Testis (tissue), 2 donors: ENCODE measurements at regions not wholly inside any gene's neighbourhood (a gene's known extent, or its start where the extent isn't known, plus 50 kb on each side); places are given as distances from the start of the nearest gene placed in this dataset.

ENCODE experiments used
- DNase-seq: peaks from one replicate; pipeline ENCODE4 v3.0.0-alpha.2; 2019
- H3K27ac ChIP-seq, 2 donors: fragments of 200-600 bp; sonication (generic); one replicate each; pipeline ENCODE4 v1.5.1; 2019
- H3K27me3 ChIP-seq: fragments of 200-600 bp; sonication (generic); one replicate; pipeline ENCODE4 v1.5.1; 2019
- H3K36me3 ChIP-seq: fragments of 200-600 bp; sonication (generic); one replicate; pipeline ENCODE4 v1.5.1; 2017; ENCODE audit warnings: low read depth; ENCODE audit errors: missing control alignments
- H3K4me1 ChIP-seq: fragments of 200-600 bp; sonication (generic); one replicate; pipeline ENCODE4 v1.5.1; 2019
- H3K4me3 ChIP-seq, 2 donors: fragments of 200-600 bp; sonication (generic); one replicate each; pipeline ENCODE4 v1.5.1; 2017 to 2019
- H3K9me3 ChIP-seq: fragments of 200-600 bp; sonication (generic); one replicate; pipeline ENCODE4 v1.5.1; 2017
- POLR2A ChIP-seq: fragments of 450-650 bp; IDR thresholded peaks from one replicate; pipeline ENCODE4 v1.6.1; 2017; ENCODE audit warnings: antibody characterized with exemption, mild to moderate bottlenecking, moderate library complexity
- WGBS, 2 donors: methylation state at CpG; one replicate each; pipeline ENCODE4 v1.1.5; 2018; 5-methylcytosine and 5-hydroxymethylcytosine counted together
- intact Hi-C: fragments of 100-400 bp; cut with DNase I; formaldehyde crosslinking; loops from one replicate; pipeline ENCODE4 v1.15.1; 2023; ENCODE audit warnings: low total_unique reads
- TF ChIP-seq, protein P1 (sequence below), 3 experiments: fragments of 450-650 bp in 2 of 3; fragments of 200-600 bp in 1 of 3; sonication (generic) in 1 of 3; IDR thresholded peaks; one replicate each; pipeline ENCODE4 v1.5.1; 2016 to 2019; ENCODE audit warnings: antibody characterized with exemption in 3 of 3, mild to moderate bottlenecking in 2 of 3, moderate library complexity in 1 of 3

DNA sequence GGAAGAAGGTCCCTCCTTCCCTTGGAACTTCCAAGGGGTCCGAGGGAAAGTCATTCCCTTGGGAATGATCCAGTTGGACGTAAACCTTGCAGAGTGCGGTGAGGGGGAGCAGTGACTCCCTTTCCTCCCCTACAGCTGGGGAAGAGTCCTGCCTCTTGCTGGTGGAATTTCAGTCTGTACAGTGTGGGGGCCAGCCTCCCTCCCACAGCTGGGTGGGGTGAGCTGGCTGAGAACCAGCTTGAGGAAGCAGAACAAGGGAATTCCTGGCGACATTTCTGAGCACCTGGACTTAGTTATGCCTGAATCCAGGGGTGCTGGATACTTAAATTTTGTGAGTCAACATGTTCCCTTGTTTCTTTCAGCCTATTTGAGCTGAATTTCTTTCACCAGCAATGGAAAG is 152.0 kb downstream of the ANKRD60 start:
- no peak overlapping the region for H3K4me3 ChIP-seq
- H3K27me3 ChIP-seq: no peaks in the 10 kb centered on the region
- H3K36me3 ChIP-seq: no peaks in the 10 kb centered on the region
- TF ChIP-seq, protein P1, sequence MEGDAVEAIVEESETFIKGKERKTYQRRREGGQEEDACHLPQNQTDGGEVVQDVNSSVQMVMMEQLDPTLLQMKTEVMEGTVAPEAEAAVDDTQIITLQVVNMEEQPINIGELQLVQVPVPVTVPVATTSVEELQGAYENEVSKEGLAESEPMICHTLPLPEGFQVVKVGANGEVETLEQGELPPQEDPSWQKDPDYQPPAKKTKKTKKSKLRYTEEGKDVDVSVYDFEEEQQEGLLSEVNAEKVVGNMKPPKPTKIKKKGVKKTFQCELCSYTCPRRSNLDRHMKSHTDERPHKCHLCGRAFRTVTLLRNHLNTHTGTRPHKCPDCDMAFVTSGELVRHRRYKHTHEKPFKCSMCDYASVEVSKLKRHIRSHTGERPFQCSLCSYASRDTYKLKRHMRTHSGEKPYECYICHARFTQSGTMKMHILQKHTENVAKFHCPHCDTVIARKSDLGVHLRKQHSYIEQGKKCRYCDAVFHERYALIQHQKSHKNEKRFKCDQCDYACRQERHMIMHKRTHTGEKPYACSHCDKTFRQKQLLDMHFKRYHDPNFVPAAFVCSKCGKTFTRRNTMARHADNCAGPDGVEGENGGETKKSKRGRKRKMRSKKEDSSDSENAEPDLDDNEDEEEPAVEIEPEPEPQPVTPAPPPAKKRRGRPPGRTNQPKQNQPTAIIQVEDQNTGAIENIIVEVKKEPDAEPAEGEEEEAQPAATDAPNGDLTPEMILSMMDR (IDR thresholded peaks at IDR 0.05): no peak
- TF ChIP-seq POLR2A: no peak
- peaks cover 10% of the 10 kb centered on the region for H3K4me1 ChIP-seq
- no peak overlapping the region for H3K27ac ChIP-seq
- peak; percentile 12 for DNase-seq
- 40% methylated on average over 4 of the region's 4 CpGs for WGBS, 2 donors
- intact Hi-C loops: no loop called here
- no peaks in the 10 kb centered on the region for H3K9me3 ChIP-seq

DNA sequence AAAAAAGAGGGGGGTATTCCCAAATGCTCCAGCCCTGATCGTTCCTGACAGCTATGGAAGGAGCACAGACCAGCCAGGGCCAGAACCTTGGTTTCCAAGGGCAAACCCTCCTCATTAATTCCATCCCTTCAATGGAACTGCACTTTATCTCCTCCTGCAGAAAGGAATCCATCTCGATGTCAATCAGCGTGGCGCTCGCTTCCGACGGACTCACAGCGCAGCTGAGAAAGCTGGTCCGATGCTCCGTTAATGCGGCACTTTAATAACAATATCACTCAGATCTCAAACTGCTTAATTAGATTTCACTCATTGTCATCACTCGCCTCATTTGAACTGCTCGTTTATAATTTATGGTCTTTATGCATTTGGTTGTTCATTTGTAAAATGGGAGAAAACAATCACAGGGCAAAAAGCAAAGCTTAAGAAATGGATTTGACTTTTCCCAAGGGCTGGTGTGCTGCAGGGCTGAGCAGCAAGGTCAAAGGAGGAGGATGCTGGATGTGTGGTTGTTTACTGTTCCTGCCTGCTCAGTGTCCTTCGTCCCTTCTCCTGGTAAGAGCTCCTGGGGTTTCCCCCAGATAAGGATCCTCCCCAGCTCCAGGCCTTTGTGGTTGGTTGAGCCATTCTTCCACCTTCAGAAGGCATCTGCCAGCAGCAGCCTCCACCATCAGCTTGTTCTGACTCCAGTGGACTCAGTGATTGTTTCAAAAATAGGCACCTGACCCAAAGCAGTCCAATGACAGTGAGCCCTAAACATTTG is 152.7 kb downstream of the ANKRD60 start:
- no peak overlapping the region for H3K27ac ChIP-seq
- DNase-seq: peak; percentile 16
- intact Hi-C loops: no loop called here

DNA sequence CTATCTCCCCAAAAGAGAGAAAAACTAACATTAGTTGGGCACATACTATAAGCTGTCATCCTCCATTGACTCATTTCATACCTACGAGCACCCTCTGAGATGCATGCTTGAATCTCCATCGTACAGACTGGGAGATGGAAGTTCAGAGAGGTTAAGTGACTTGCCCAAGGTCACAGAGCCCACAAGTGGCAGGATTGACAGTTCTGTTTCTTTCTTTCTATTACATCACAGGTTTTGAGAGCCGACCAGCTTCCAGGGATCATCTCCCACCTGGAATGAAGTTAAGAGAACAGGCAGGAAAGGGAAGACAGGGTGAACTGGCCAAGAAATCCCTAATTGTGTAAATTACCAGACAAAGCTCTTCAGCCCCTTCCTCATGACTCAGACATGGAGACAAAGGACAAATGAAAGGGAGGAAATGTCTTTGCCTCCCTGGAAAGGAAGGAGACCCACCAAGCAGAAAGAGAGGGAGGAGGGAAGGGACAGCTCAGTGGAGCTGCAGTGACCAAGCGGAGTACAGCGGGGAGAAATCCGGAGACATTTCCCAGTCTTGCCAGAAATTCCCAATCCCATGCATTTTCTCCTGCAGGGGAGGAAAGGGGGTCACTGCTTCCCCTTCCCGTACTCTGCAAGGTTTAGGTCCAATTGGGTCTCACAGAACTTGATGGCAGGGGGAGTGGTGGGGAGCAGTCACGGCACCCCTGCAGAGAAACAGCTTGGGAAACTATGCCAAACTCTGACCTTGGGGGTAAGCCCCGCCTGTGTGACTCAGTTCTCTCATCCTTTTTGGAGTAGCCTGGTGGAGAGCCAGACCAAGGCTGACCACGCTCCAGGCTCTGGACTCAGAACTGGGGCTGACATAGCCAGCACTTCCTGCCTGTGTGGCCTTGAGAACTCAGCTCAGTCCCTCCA is 154.3 kb downstream of the ANKRD60 start:
- H3K36me3 ChIP-seq: no peaks in the 10 kb centered on the region
- no peaks in the 10 kb centered on the region for H3K27me3 ChIP-seq
- intact Hi-C loops: no loop called here
- no peak for TF ChIP-seq POLR2A
- TF ChIP-seq, protein P1 (IDR thresholded peaks at IDR 0.05): no peak
- no peak overlapping the region for H3K27ac ChIP-seq
- peaks cover 10% of the 10 kb centered on the region for H3K4me1 ChIP-seq
- DNase-seq: peak; percentile 32
- no peaks in the 10 kb centered on the region for H3K9me3 ChIP-seq
- H3K4me3 ChIP-seq: no peak overlapping the region
- 67 to 70% methylated on average over 10 of the region's 10 CpGs for WGBS, 2 donors

More for the DNA sequence above, 152.7 kb downstream of the ANKRD60 start:
- Histone ChIP-seq H3K4me3 (no peak overlapping the region), H3K9me3 (no peaks in the 10 kb centered on the region), H3K36me3 (no peaks in the 10 kb centered on the region), H3K27me3 (no peaks in the 10 kb centered on the region), H3K4me1 (peaks cover 10% of the 10 kb centered on the region)
- WGBS, 2 donors: 62 to 68% methylated on average over 14 of the region's 14 CpGs
- TF ChIP-seq, protein P1 (IDR thresholded peaks at IDR 0.05): no peak
- no peak for TF ChIP-seq POLR2A

DNA sequence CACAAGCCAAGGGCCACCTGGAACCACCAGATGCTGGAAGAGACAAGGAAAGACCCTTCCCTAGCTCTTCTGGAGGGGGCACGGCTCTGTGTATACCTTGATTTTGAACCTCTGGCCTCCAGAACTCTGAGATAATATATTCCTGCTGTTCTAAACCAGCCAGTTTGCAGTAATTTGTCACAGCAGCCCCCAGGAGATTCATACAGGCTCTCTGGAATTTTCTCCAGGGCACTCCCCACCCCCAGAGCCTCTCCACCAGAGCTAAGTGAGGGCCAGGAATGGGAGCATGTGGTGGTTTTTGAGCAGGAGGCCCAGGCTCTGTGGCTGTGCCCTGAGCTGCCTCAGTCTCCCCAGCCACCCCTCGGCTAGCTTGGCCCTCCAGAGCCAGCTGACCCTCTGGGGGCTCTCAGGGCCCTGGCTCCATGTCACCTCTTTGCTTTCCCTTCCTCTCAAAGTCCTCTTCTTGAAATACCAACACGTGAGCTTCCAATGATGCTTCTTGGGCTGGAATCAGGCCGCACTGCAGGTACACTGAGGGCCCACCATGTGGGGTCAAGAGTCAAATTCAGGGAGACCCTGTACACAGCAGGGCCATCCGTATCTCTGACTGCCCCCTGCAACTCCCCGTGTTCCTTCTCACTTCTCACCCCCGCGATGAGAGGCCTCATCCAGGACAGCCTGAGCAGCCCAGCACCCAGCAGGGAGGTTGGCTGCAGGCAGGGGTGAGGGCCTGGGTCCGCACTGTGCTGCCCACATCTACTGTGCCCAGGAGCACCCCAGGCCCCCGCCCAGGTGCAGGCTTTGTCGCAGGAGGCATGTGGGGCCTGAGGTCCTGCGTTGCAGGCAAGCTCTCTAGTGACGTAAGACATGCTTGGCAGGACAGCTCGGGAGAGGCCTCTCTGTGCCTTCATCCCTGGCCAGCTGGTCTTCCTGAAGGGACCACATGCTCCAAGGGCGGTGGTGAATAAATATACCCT is 155.5 kb downstream of the ANKRD60 start:
- intact Hi-C loops: no loop called here
- Histone ChIP-seq H3K27ac (no peak overlapping the region), H3K9me3 (no peaks in the 10 kb centered on the region), H3K36me3 (no peaks in the 10 kb centered on the region), H3K4me3 (no peak overlapping the region), H3K4me1 (peaks cover 10% of the 10 kb centered on the region), H3K27me3 (no peaks in the 10 kb centered on the region)
- no peak for DNase-seq
- 83 to 86% methylated on average over 10 to 15 of the region's 15 CpGs for WGBS, 2 donors
- no peak for TF ChIP-seq POLR2A
